Esophagus squamous epithelium (tissue), 5 donors: ENCODE measurements at regions not wholly inside any gene's neighbourhood (a gene's known extent, or its start where the extent isn't known, plus 50 kb on each side); places are given as distances from the start of the nearest gene placed in this dataset.

Source experiments
- DNase-seq: peaks from one replicate; lab custom pipeline; 2025; lab: John Stamatoyannopoulos, UW
- H3K27ac ChIP-seq, 4 donors: fragments of 200-600 bp; sonication (generic); one replicate each; pipeline ENCODE4 v1.5.1; 2016 to 2019; ENCODE audit warnings: mild to moderate bottlenecking in 1 of 4
- H3K27me3 ChIP-seq, 4 donors: fragments of 200-600 bp; sonication (generic); 1 replicate in 3 of 4; 2 replicates in 1 of 4; pipeline versions ENCODE4 v1.5.1 to v1.6.0; 2017 to 2021; ENCODE audit warnings: antibody characterized with exemption in 1 of 4
- H3K36me3 ChIP-seq, 3 donors: fragments of 200-600 bp; sonication (generic); one replicate each; pipeline ENCODE4 v1.5.1; 2016 to 2019
- H3K4me1 ChIP-seq, 3 donors: fragments of 200-600 bp; sonication (generic); one replicate each; pipeline ENCODE4 v1.5.1; 2017 to 2019
- H3K4me3 ChIP-seq, 4 donors: fragments of 200-600 bp; sonication (generic); 1 replicate in 3 of 4; 2 replicates in 1 of 4; pipeline ENCODE4 v1.5.1; 2016 to 2019; ENCODE audit warnings: mild to moderate bottlenecking in 2 of 4, moderate library complexity in 1 of 4
- H3K9me3 ChIP-seq, 3 donors: fragments of 200-600 bp; sonication (generic); one replicate each; pipeline ENCODE4 v1.5.1; 2016 to 2019
- CTCF ChIP-seq, 6 experiments: fragments of 450-650 bp in 4 of 6; fragments of 200-600 bp in 2 of 6; sonication (generic) in 2 of 6; IDR thresholded peaks; one replicate each; pipeline ENCODE4 v1.5.1; 2016 to 2019; ENCODE audit warnings: antibody characterized with exemption in 6 of 6, mild to moderate bottlenecking in 4 of 6, moderate library complexity in 4 of 6
- POLR2A ChIP-seq, 4 donors: fragments of 450-650 bp; IDR thresholded peaks; one replicate each; pipeline ENCODE4 v1.6.1; 2017; ENCODE audit warnings: antibody characterized with exemption in 4 of 4, mild to moderate bottlenecking in 4 of 4, moderate library complexity in 3 of 4
- WGBS, 2 donors: methylation state at CpG; one replicate each; pipeline ENCODE4 v1.1.5; 2018; 5-methylcytosine and 5-hydroxymethylcytosine counted together
- intact Hi-C: fragments of 100-400 bp; cut with DNase I; formaldehyde crosslinking; loops from one replicate; pipeline ENCODE4 v1.15.0; 2022
- donor health status: DM: yes; HTN: yes; CAD: no.

- intact Hi-C loops = no loop called here
- no peak for DNase-seq
Observed at GRCh38 chr11:119476666-119477331, 53.8 kb upstream of the THY1 start.

DNA sequence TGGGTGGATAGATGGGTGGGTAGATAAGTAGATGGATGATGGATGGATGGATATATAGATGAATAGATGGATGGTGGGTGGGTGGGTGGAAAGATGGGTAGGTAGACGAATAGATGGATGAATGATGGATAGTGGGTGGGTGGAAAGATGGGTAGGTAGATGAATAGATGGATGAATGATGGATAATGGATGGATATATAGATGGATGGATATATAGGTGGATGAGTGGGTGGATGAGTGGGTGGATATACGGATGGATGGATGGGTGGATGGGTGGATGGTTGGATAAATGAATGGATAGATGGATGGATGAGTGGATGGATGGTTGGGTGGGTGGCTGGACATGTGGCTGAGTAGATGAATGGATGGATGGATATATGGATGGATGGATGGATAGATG is 53.1 kb upstream of the THY1 start:
- WGBS, 2 donors = 64 to 68% methylated on average over 2 of the region's 2 CpGs
- H3K4me3 ChIP-seq = no peak overlapping the region
- TF ChIP-seq CTCF (IDR thresholded peaks at IDR 0.05) (no peak), POLR2A (IDR thresholded peaks at IDR 0.05) (no peak)
- DNase-seq = no peak
- no peaks in the 10 kb centered on the region for H3K9me3 ChIP-seq
- H3K27ac ChIP-seq = peak overlapping the region in 2 of 4 donors; percentile 74 to 82
- intact Hi-C loops = no loop called here
- no peaks in the 10 kb centered on the region for H3K36me3 ChIP-seq
- H3K4me1 ChIP-seq = peaks cover 7 to 26% (median 8%) of the 10 kb centered on the region in 3 donors
- H3K27me3 ChIP-seq = no peaks in the 10 kb centered on the region

More at GRCh38 chr11:119476666-119477331, 53.8 kb upstream of the THY1 start:
- Histone ChIP-seq H3K27me3 (peaks cover 0 to 4% (median 0%) of the 10 kb centered on the region in 4 donors), H3K4me1 (peaks cover 8 to 27% (median 8%) of the 10 kb centered on the region in 3 donors), H3K36me3 (no peaks in the 10 kb centered on the region), H3K27ac (no peak overlapping the region), H3K9me3 (no peaks in the 10 kb centered on the region), H3K4me3 (no peak overlapping the region)
- WGBS, 2 donors = 61 to 82% methylated on average over 4 to 9 of the region's 10 CpGs
- TF ChIP-seq POLR2A (IDR thresholded peaks at IDR 0.05) (no peak), CTCF (IDR thresholded peaks at IDR 0.05) (no peak)

DNA sequence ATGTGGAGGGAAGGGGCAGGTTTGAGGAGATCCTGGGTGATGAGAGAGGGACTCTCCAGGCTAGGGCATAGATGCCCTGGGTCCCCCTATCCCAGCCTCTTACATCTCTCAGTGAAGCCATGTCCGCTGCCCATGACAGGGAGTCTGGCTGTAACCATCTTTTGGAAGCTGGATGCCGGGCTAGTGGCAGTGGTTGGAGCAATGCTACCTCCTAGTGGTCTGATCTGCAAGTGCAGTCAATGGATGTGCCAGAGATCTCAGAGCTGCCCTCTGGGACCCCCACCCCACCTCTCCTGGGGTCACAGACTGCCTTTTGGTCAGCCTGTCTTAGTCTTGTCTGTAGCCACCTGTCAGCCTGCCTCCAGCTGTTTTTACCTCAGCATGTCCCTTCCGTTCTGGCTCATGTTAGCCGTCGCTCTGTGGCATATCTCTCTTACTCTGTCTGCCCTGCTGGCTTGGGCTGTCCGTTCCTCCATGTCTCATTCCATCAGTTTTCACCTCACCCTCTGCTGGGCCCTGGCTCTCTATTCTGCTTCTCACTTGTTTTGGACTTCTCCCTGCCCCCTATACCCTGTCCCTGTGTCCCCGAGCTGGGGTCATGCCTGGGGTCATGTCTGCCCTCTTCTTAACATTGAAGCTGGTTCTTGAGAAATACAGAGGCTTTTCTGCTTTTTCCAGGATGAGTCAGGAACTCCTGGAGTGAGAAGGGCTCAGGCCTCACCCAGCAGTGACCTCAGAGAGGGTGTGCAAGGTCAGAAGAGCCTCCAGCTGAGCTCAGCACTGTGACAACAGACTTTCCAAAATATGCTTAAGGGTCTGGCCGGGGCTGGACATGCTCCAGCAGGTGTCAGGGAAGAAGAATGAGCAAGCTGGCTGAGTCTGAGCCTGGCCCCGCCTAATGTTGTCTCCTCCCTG is 52.0 kb upstream of the THY1 start:
- 14 to 15% methylated on average over 7 to 9 of the region's 9 CpGs for WGBS, 2 donors

GRCh38 chr11:119473901-119474681 is 51.1 kb upstream of the THY1 start:
- no peaks in the 10 kb centered on the region for H3K9me3 ChIP-seq
- H3K4me1 ChIP-seq = peaks cover 16 to 33% (median 16%) of the 10 kb centered on the region in 3 donors
- DNase-seq = no peak
- H3K4me3 ChIP-seq = no peak overlapping the region
- intact Hi-C loops = no loop called here
- H3K36me3 ChIP-seq = no peaks in the 10 kb centered on the region
- peak overlapping the region in 3 of 4 donors; percentile 74 to 86 (median 82) for H3K27ac ChIP-seq
- 85 to 87% methylated on average over 7 to 9 of the region's 12 CpGs for WGBS, 2 donors
- H3K27me3 ChIP-seq = no peaks in the 10 kb centered on the region
- TF ChIP-seq CTCF (IDR thresholded peaks at IDR 0.05) = no peak
- no peak for TF ChIP-seq POLR2A (IDR thresholded peaks at IDR 0.05)

More for the DNA sequence above, 52.0 kb upstream of the THY1 start:
- Histone ChIP-seq H3K4me3 (no peak overlapping the region), H3K27me3 (no peaks in the 10 kb centered on the region), H3K36me3 (no peaks in the 10 kb centered on the region), H3K9me3 (no peaks in the 10 kb centered on the region), H3K4me1 (peaks cover 16 to 33% (median 16%) of the 10 kb centered on the region in 3 donors), H3K27ac (peak overlapping the region; percentile 66 to 86 (median 78))
- TF ChIP-seq POLR2A (IDR thresholded peaks at IDR 0.05) = no peak
- peak; percentile 66 to 97 (median 90) for TF ChIP-seq CTCF (IDR thresholded peaks at IDR 0.05)
- no peak for DNase-seq
- intact Hi-C loops = no loop called here
